Osteocyte (in vitro differentiated cells): ENCODE measurements at regions not wholly inside any gene's neighbourhood (a gene's known extent, or its start where the extent isn't known, plus 50 kb on each side); places are given as distances from the start of the nearest gene placed in this dataset.
"Not testable (repeated sequence)": the region's sequence is repeated elsewhere in the genome, so short reads cannot be mapped to it uniquely, and the experiment has no call there.

Source experiments
- DNase-seq: peaks from one replicate; pipeline ENCODE4 v3.0.0; 2021; ENCODE audit warnings: mixed read lengths; ENCODE audit not compliant: unreplicated experiment; ENCODE audit errors: extremely low spot score
- H3K27ac Mint-ChIP-seq: one replicate; pipeline ENCODE4 v1.8.0; 2021; ENCODE audit warnings: mild to moderate bottlenecking, mixed read lengths; ENCODE audit not compliant: unreplicated experiment
- H3K27me3 Mint-ChIP-seq: one replicate; pipeline ENCODE4 v1.8.0; 2021; ENCODE audit warnings: mixed read lengths; ENCODE audit not compliant: unreplicated experiment
- H3K36me3 Mint-ChIP-seq: one replicate; pipeline ENCODE4 v1.8.0; 2021; ENCODE audit warnings: mixed read lengths; ENCODE audit not compliant: unreplicated experiment
- H3K4me1 Mint-ChIP-seq: one replicate; pipeline ENCODE4 v1.8.0; 2021; ENCODE audit warnings: mixed read lengths; ENCODE audit not compliant: unreplicated experiment
- H3K4me3 Mint-ChIP-seq: one replicate; pipeline ENCODE4 v1.8.0; 2021; ENCODE audit warnings: mild to moderate bottlenecking, moderate library complexity, mixed read lengths; ENCODE audit not compliant: unreplicated experiment
- H3K9me3 Mint-ChIP-seq: one replicate; pipeline ENCODE4 v1.8.0; 2021; ENCODE audit warnings: mixed read lengths; ENCODE audit not compliant: unreplicated experiment
- TF ChIP-seq, protein P1 (sequence below): fragments of 200-600 bp; sonication (generic); IDR thresholded peaks from 2 replicates; pipeline ENCODE4 v1.5.0; 2021; ENCODE audit warnings: antibody characterized with exemption, mild to moderate bottlenecking, moderate library complexity

DNA sequence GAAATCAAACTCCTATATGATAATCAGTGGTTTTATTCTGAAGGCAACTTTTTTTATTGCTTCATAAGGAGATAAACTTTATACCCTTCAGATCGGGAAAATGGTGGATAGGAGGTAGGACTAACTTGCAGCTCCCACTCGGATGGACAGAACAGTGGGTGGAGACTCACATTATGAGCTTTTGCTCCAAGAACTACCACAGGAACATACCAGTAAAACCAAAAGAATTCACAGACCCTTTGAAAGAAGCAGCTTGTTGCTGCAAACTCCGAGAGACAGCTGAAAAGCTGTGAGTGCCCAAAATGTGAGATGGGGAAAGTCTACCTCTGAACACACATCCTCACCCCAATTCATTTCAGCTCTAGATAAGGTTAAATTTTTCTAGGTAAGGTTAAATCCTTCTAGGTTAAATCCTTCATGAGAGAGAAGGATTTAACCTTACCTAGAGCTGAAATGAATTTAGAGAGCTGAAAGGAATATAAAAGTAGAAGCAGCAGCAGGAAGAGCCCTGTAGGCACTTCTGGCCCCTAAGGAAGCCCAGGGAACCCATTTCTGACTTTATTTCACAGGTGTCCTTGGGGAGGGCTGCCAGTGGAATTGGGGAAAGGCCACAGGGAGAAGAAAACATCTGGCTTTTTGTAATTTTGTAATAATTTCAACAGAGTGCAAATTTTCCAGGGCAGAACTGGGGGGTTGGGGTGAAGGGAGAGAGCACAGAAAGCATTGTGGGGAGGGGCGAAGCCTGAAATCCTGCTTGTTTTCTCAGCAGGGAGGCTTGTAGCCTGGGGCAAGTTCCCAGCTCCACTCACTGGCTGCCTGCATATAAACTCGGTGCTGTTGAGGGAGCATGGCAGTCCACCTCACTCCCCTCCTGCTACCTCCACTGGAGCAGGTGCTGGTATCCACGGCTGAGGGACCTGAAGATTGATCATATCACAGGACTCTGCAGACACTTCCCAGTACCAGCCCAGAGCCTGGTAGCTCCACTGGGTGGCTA is 65.9 kb upstream of the HCRTR2 start:
- peak overlapping the region; percentile 24 for H3K4me3 Mint-ChIP-seq
- H3K36me3 Mint-ChIP-seq = peaks cover 7% of the 10 kb centered on the region
- H3K9me3 Mint-ChIP-seq = peaks cover 20% of the 10 kb centered on the region
- H3K27ac Mint-ChIP-seq = peak overlapping the region; percentile 11
- TF ChIP-seq, protein P1, sequence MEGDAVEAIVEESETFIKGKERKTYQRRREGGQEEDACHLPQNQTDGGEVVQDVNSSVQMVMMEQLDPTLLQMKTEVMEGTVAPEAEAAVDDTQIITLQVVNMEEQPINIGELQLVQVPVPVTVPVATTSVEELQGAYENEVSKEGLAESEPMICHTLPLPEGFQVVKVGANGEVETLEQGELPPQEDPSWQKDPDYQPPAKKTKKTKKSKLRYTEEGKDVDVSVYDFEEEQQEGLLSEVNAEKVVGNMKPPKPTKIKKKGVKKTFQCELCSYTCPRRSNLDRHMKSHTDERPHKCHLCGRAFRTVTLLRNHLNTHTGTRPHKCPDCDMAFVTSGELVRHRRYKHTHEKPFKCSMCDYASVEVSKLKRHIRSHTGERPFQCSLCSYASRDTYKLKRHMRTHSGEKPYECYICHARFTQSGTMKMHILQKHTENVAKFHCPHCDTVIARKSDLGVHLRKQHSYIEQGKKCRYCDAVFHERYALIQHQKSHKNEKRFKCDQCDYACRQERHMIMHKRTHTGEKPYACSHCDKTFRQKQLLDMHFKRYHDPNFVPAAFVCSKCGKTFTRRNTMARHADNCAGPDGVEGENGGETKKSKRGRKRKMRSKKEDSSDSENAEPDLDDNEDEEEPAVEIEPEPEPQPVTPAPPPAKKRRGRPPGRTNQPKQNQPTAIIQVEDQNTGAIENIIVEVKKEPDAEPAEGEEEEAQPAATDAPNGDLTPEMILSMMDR = no peak
- peak; percentile 78 for DNase-seq
- peaks cover 15% of the 10 kb centered on the region for H3K4me1 Mint-ChIP-seq
- peaks cover 6% of the 10 kb centered on the region for H3K27me3 Mint-ChIP-seq

DNA sequence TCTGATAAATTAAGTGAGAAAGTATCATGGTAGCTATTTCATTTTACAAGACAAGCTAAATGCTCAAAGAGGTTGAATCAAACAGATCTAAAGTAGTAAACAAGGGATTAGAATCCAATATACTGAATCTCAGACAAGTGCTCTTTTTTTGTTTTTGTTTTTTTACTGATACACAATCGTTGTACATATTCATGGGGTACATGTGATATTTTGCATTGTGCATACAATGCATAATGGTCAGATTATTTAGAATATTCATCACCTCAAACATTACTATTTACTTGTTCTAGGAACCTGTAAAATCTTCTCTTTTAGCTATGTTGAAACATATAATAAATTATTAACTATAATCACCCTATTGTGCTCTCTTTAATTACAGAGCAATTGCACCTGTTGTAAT is 57.0 kb upstream of the HCRTR2 start:
- H3K4me1 Mint-ChIP-seq = no peaks in the 10 kb centered on the region
- no peak overlapping the region for H3K4me3 Mint-ChIP-seq
- no peak for DNase-seq
- TF ChIP-seq, protein P1 = no peak
- H3K27ac Mint-ChIP-seq = no peak overlapping the region
- no peaks in the 10 kb centered on the region for H3K27me3 Mint-ChIP-seq
- H3K36me3 Mint-ChIP-seq = peaks cover 1% of the 10 kb centered on the region
- peaks cover 14% of the 10 kb centered on the region for H3K9me3 Mint-ChIP-seq

DNA sequence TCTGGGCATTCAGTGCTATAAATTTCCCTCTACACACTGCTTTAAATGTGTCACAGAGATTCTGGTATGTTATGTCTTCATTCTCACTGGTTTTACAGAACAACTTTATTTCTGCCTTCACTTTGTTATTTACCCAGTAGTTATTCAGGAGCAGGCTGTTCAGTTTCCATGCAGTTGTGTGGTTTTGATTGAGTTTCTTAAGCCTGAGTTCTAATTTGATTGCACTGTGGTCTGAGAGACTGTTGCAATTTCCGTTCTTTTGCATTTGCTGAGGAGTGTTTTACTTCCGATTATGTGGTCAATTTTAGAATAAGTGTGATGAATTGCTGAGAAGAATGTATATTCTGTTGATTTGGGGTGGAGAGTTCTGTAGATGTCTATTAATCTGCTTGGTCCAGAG is 50.1 kb upstream of the HCRTR2 start:
- not testable (repeated sequence) for H3K4me3 Mint-ChIP-seq, H3K27me3 Mint-ChIP-seq

More for the DNA sequence above, 50.1 kb upstream of the HCRTR2 start:
- H3K27ac Mint-ChIP-seq, DNase-seq, H3K36me3 Mint-ChIP-seq, H3K4me1 Mint-ChIP-seq: not testable (repeated sequence)
- peaks cover 48% of the 10 kb centered on the region for H3K9me3 Mint-ChIP-seq
